SK-N-SH (cell line): ENCODE measurements at regions not wholly inside any gene's neighbourhood (a gene's known extent, or its start where the extent isn't known, plus 50 kb on each side); places are given as distances from the start of the nearest gene placed in this dataset.

Experiments used
- EP300 ChIP-seq, 2 experiments: IDR thresholded peaks; 2 replicates each; pipeline versions ENCODE4 v1.4.0 to v1.6.1; 2012; ENCODE audit warnings: borderline replicate concordance in 1 of 2, low read depth in 1 of 2, low read length in 1 of 2
- POLR2AphosphoS5 ChIP-seq: IDR thresholded peaks from 2 replicates; pipeline ENCODE4 v1.6.1; 2012; ENCODE audit warnings: low read depth, low read length

DNA sequence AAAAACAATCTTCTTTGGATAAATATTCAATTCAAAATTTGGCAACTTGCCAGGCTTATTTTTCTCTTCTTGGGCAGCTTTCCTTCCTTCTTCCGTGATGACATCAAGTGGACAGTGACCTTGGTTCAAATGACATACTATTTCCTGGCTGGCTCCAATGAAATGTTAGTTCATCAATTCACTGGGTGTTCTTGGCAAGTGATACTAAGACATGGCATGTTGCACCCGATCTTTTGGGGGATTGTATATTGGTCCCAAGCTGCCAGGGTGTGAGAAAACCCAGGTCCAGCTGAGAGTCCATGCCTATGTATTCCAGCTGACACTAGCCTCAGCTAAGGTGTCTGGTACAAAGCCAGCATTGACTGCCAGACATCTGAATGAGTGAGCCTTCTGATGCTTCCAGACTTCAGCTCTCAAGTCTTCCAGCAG is 252.9 kb downstream of the MAT2B start:
- TF ChIP-seq POLR2AphosphoS5, result no peak
- no peak for TF ChIP-seq EP300 (IDR thresholded peaks at IDR 0.05; ENCODE audit: borderline replicate concordance in 1 of 2, low read depth in 1 of 2, low read length in 1 of 2)
